ENCODE measurements at regions not wholly inside any gene's neighbourhood (a gene's known extent, or its start where the extent isn't known, plus 50 kb on each side); places are given as distances from the start of the nearest gene placed in this dataset.

GRCh38 chr22:22084089-22084711 is 101.6 kb upstream of the TOP3B start:
- no peak overlapping the region for H3K4me2 ChIP-seq
- H3K9ac ChIP-seq = no peak overlapping the region
- H2AFZ ChIP-seq (ENCODE audit: low read depth) = no peak overlapping the region
- no peak overlapping the region for H3K4me3 ChIP-seq (IDR thresholded peaks at IDR 0.05; ENCODE audit: insufficient read depth, low read depth, low read length)
- no peaks in the 10 kb centered on the region for H3K4me1 ChIP-seq (ENCODE audit: low read depth, poor library complexity, severe bottlenecking)
- TF ChIP-seq CTCF (conservative IDR thresholded peaks at IDR 0.05; ENCODE audit: low read depth, low read length) = no peak
- no peak overlapping the region for H3K27ac ChIP-seq
- H4K20me1 ChIP-seq (ENCODE audit: insufficient read depth) = no peaks in the 10 kb centered on the region
- H3K36me3 ChIP-seq (ENCODE audit: insufficient read depth) = no peaks in the 10 kb centered on the region
- H3K79me2 ChIP-seq (ENCODE audit: insufficient read depth, low read depth) = no peaks in the 10 kb centered on the region
- no peaks in the 10 kb centered on the region for H3K27me3 ChIP-seq (ENCODE audit: insufficient read depth, low read depth)

GRCh38 chr22:22082960-22083359 is 100.4 kb upstream of the TOP3B start:
- H3K27me3 ChIP-seq (ENCODE audit: insufficient read depth, low read depth) = peaks cover 3% of the 10 kb centered on the region; the same call in 1 of the 2 replicates
- no peaks in the 10 kb centered on the region for H3K4me1 ChIP-seq (ENCODE audit: low read depth, poor library complexity, severe bottlenecking)
- no peak for TF ChIP-seq CTCF (conservative IDR thresholded peaks at IDR 0.05; ENCODE audit: low read depth, low read length)

GRCh38 chr22:22082229-22082835 is 99.7 kb upstream of the TOP3B start:
- H3K4me3 ChIP-seq (IDR thresholded peaks at IDR 0.05; ENCODE audit: insufficient read depth, low read depth, low read length) = no peak overlapping the region
- H4K20me1 ChIP-seq (ENCODE audit: insufficient read depth) = no peaks in the 10 kb centered on the region
- no peak overlapping the region for H2AFZ ChIP-seq (ENCODE audit: low read depth)
- H3K79me2 ChIP-seq (ENCODE audit: insufficient read depth, low read depth) = no peaks in the 10 kb centered on the region
- no peak overlapping the region for H3K9ac ChIP-seq
- peaks cover 3% of the 10 kb centered on the region; the same call in 1 of the 2 replicates for H3K27me3 ChIP-seq (ENCODE audit: insufficient read depth, low read depth)
- no peak overlapping the region for H3K4me2 ChIP-seq
- H3K36me3 ChIP-seq (ENCODE audit: insufficient read depth) = no peaks in the 10 kb centered on the region
- no peak overlapping the region for H3K27ac ChIP-seq
- no peak for TF ChIP-seq CTCF (conservative IDR thresholded peaks at IDR 0.05; ENCODE audit: low read depth, low read length)
- H3K4me1 ChIP-seq (ENCODE audit: low read depth, poor library complexity, severe bottlenecking) = no peaks in the 10 kb centered on the region

More at GRCh38 chr22:22082960-22083359, 100.4 kb upstream of the TOP3B start:
- H3K4me3 ChIP-seq (IDR thresholded peaks at IDR 0.05; ENCODE audit: insufficient read depth, low read depth, low read length) = no peak overlapping the region
- H3K4me2 ChIP-seq = no peak overlapping the region
- H3K36me3 ChIP-seq (ENCODE audit: insufficient read depth) = no peaks in the 10 kb centered on the region
- H3K79me2 ChIP-seq (ENCODE audit: insufficient read depth, low read depth) = no peaks in the 10 kb centered on the region
- H2AFZ ChIP-seq (ENCODE audit: low read depth) = no peak overlapping the region
- H4K20me1 ChIP-seq (ENCODE audit: insufficient read depth) = no peaks in the 10 kb centered on the region
- no peak overlapping the region for H3K9ac ChIP-seq
- no peak overlapping the region for H3K27ac ChIP-seq

GRCh38 chr22:22080270-22080669 is 97.7 kb upstream of the TOP3B start:
- Histone ChIP-seq H3K27ac (no peak overlapping the region), H3K27me3 (ENCODE audit: insufficient read depth, low read depth) (peaks cover 3% of the 10 kb centered on the region; the same call in 1 of the 2 replicates), H3K9ac (no peak overlapping the region), H3K36me3 (ENCODE audit: insufficient read depth) (no peaks in the 10 kb centered on the region), H3K4me3 (IDR thresholded peaks at IDR 0.05; ENCODE audit: insufficient read depth, low read depth, low read length) (no peak overlapping the region), H2AFZ (ENCODE audit: low read depth) (no peak overlapping the region), H3K4me2 (no peak overlapping the region), H3K79me2 (ENCODE audit: insufficient read depth, low read depth) (no peaks in the 10 kb centered on the region), H4K20me1 (ENCODE audit: insufficient read depth) (no peaks in the 10 kb centered on the region), H3K4me1 (ENCODE audit: low read depth, poor library complexity, severe bottlenecking) (no peaks in the 10 kb centered on the region)
- no peak for TF ChIP-seq CTCF (conservative IDR thresholded peaks at IDR 0.05; ENCODE audit: low read depth, low read length)
